ENCODE measurements at regions not wholly inside any gene's neighbourhood (a gene's known extent, or its start where the extent isn't known, plus 50 kb on each side); places are given as distances from the start of the nearest gene placed in this dataset.

GRCh38 chr10:61554925-61555324 lies 101.7 kb upstream of the TMEM26 start:
- no peak for TF ChIP-seq CTCF (IDR thresholded peaks at IDR 0.05)
- no peak for TF ChIP-seq POLR2AphosphoS5 (IDR thresholded peaks at IDR 0.05)
- no peak for TF ChIP-seq EP300 (IDR thresholded peaks at IDR 0.05)
- TF ChIP-seq POLR2A (IDR thresholded peaks at IDR 0.05): no peak

Measured in sigmoid colon (tissue), 4 donors.